ENCODE measurements at regions not wholly inside any gene's neighbourhood (a gene's known extent, or its start where the extent isn't known, plus 50 kb on each side); places are given as distances from the start of the nearest gene placed in this dataset.

DNA sequence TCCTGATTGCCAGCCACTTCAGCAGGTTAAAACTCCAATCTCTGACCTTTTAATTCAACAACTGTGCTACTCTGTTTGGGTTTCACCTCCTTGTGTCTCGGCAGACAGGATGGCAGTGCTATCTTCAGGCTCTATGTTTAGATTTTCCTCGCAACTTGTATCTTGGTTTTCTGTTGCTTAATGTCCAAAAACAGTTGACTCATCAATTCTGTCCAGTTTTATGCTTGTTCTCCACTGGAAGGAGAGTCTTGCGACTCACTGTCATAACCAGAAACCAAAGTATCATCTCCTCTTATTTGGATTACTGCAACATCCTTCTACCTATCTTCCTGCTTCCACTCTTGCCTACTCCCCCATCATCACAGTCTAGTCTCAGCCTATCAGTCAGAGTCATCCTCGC lies 130.9 kb upstream of the ADAMTS16 start:
- Histone ChIP-seq H3K27ac (ENCODE audit: low read depth in 2 of 2, low read length in 2 of 2) (no peak overlapping the region), H3K4me1 (ENCODE audit: control insufficient read depth in 2 of 3, insufficient read depth in 2 of 3, low read depth in 1 of 3, low read length in 3 of 3) (no peaks in the 10 kb centered on the region), H3K9me3 (ENCODE audit: control insufficient read depth in 2 of 3, insufficient read depth in 1 of 3, low read length in 3 of 3) (no peaks in the 10 kb centered on the region), H3K9ac (ENCODE audit: low read length in 3 of 3) (no peak overlapping the region), H3K4me3 (ENCODE audit: low read length in 3 of 3) (no peak overlapping the region), H3K27me3 (ENCODE audit: control insufficient read depth, insufficient read depth, low read length) (no peaks in the 10 kb centered on the region), H3K36me3 (ENCODE audit: control insufficient read depth in 2 of 3, insufficient read depth in 3 of 3, low read length in 3 of 3) (no peaks in the 10 kb centered on the region)
- intact Hi-C loops (cut with DNase I): no loop called here
- TF ChIP-seq, protein P1, sequence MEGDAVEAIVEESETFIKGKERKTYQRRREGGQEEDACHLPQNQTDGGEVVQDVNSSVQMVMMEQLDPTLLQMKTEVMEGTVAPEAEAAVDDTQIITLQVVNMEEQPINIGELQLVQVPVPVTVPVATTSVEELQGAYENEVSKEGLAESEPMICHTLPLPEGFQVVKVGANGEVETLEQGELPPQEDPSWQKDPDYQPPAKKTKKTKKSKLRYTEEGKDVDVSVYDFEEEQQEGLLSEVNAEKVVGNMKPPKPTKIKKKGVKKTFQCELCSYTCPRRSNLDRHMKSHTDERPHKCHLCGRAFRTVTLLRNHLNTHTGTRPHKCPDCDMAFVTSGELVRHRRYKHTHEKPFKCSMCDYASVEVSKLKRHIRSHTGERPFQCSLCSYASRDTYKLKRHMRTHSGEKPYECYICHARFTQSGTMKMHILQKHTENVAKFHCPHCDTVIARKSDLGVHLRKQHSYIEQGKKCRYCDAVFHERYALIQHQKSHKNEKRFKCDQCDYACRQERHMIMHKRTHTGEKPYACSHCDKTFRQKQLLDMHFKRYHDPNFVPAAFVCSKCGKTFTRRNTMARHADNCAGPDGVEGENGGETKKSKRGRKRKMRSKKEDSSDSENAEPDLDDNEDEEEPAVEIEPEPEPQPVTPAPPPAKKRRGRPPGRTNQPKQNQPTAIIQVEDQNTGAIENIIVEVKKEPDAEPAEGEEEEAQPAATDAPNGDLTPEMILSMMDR (IDR thresholded peaks at IDR 0.05; ENCODE audit: borderline replicate concordance, extremely low read depth, insufficient read depth): no peak
- FAIRE-seq: no peak
- no peak for DNase-seq

DNA sequence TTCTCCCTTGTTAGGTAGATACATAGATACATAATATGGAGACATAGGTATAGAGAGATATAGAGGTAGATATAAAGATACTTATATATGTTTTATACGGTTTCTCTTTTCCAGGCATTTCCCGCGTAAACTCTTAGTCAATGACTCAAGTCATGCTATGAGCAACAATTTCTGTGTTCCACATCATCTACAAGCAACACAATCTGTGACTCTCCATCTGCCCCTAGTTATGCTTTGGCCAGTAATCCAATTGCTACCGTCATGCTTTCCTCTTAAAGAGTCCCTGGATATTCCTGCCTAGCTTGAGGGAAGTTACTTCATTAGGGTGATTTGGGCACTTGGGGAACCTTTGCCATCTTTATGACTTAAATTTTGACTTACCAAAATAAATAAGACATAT lies 129.0 kb upstream of the ADAMTS16 start:
- Histone ChIP-seq H3K9me3 (ENCODE audit: control insufficient read depth in 2 of 3, insufficient read depth in 1 of 3, low read length in 3 of 3) (no peaks in the 10 kb centered on the region), H3K36me3 (ENCODE audit: control insufficient read depth in 2 of 3, insufficient read depth in 3 of 3, low read length in 3 of 3) (no peaks in the 10 kb centered on the region), H3K9ac (ENCODE audit: low read length in 3 of 3) (no peak overlapping the region), H3K4me1 (ENCODE audit: control insufficient read depth in 2 of 3, insufficient read depth in 2 of 3, low read depth in 1 of 3, low read length in 3 of 3) (no peaks in the 10 kb centered on the region), H3K27me3 (ENCODE audit: control insufficient read depth, insufficient read depth, low read length) (no peaks in the 10 kb centered on the region), H3K4me3 (ENCODE audit: low read length in 3 of 3) (no peak overlapping the region), H3K27ac (ENCODE audit: low read depth in 2 of 2, low read length in 2 of 2) (no peak overlapping the region)
- intact Hi-C loops (cut with DNase I): no loop called here
- TF ChIP-seq, protein P1 (IDR thresholded peaks at IDR 0.05; ENCODE audit: borderline replicate concordance, extremely low read depth, insufficient read depth): no peak
- FAIRE-seq (no peak), DNase-seq (no peak)

DNA sequence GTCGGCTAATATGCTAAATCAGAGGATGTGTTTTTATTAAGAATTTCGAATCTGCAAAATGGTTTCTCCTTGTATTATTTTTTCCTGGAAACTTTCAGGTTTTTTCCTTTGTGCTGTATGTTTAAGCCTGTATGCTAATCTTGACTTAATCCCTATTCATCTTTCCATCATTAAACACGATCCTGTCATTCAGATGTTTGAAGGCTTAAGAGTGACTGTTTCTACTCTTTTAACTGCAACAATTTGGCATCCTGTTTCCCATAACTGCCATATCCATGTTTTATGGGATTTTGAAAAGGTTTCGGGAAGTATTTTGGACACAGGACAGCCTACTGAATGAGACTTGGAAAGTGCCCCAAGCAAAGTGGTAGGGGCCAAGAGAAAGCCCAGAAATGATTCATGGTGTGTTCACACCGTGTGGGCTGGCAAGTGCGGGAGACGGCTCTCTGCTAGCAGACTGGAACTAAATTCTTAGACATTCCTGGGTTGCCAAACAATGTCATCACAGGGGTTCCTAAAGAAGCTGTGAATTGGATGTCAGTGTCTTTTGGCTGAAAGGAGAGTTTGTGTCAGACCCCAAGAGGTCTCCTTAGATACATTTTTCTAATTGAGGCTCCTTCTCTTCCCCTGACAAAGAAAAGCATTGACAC lies 125.4 kb upstream of the ADAMTS16 start:
- FAIRE-seq: no peak
- no peak overlapping the region for H3K27ac ChIP-seq (ENCODE audit: low read depth in 2 of 2, low read length in 2 of 2)
- TF ChIP-seq, protein P1 (IDR thresholded peaks at IDR 0.05; ENCODE audit: borderline replicate concordance, extremely low read depth, insufficient read depth): no peak
- no peaks in the 10 kb centered on the region for H3K9me3 ChIP-seq (ENCODE audit: control insufficient read depth in 2 of 3, insufficient read depth in 1 of 3, low read length in 3 of 3)
- no peaks in the 10 kb centered on the region for H3K36me3 ChIP-seq (ENCODE audit: control insufficient read depth in 2 of 3, insufficient read depth in 3 of 3, low read length in 3 of 3)
- no peak overlapping the region for H3K4me3 ChIP-seq (ENCODE audit: low read length in 3 of 3)
- no peak for DNase-seq
- intact Hi-C loops (cut with DNase I): no loop called here
- H3K27me3 ChIP-seq (ENCODE audit: control insufficient read depth, insufficient read depth, low read length): no peaks in the 10 kb centered on the region
- H3K4me1 ChIP-seq (ENCODE audit: control insufficient read depth in 2 of 3, insufficient read depth in 2 of 3, low read depth in 1 of 3, low read length in 3 of 3): no peaks in the 10 kb centered on the region
- H3K9ac ChIP-seq (ENCODE audit: low read length in 3 of 3): no peak overlapping the region

Measured in kidney (tissue), 13 donors.